ENCODE measurements at regions not wholly inside any gene's neighbourhood (a gene's known extent, or its start where the extent isn't known, plus 50 kb on each side); places are given as distances from the start of the nearest gene placed in this dataset.

GRCh38 chr20:18971574-18971973 is 158.0 kb downstream of the SCP2D1 start:
- POLR2A ChIA-PET: no interaction called here
- intact Hi-C loops (cut with micrococcal nuclease): no loop called here
- H3K9me3 ChIP-seq (replicated peaks; ENCODE audit: control insufficient read depth, insufficient read depth, low read depth, low read length): no peaks in the 10 kb centered on the region
- DNase-seq (ENCODE audit: extremely low read depth in 1 of 4, low spot score in 3 of 4) (no peak), FAIRE-seq (no peak), ATAC-seq (no peak)
- H3K79me2 ChIP-seq (ENCODE audit: control insufficient read depth, insufficient read depth, low read length): no peaks in the 10 kb centered on the region
- BruUV-seq (replicated peaks): no TSS peak
- no peak overlapping the region for H3K4me3 ChIP-seq
- in situ Hi-C loops (cut with MboI): no loop called here
- H4K20me1 ChIP-seq (replicated peaks; ENCODE audit: control insufficient read depth, insufficient read depth, low read length): no peaks in the 10 kb centered on the region
- CTCF ChIA-PET (ENCODE audit: low intra/inter-chr PET ratio): no interaction called here
- H3K27ac ChIP-seq (ENCODE audit: extremely low read depth, low read depth, low read length): no peak overlapping the region
- H2AFZ ChIP-seq (ENCODE audit: low read depth, low read length): no peak overlapping the region
- H3K4me2 ChIP-seq (ENCODE audit: insufficient read depth, low read length): no peak overlapping the region
- no peaks in the 10 kb centered on the region for H3K9me1 ChIP-seq (ENCODE audit: control insufficient read depth, insufficient read depth, low read length)
- H3K9ac ChIP-seq (ENCODE audit: insufficient read depth in 1 of 2, low read depth in 2 of 2, low read length in 2 of 2): no peak overlapping the region
- H3K4me1 ChIP-seq (replicated peaks in 1 of 2; ENCODE audit: control insufficient read depth in 2 of 2, insufficient read depth in 2 of 2, low read length in 2 of 2): no peaks in the 10 kb centered on the region
- TF ChIP-seq E2F5 (CRISPR knock-in tag; IDR thresholded peaks at IDR 0.05): no peak
- no peak for TF ChIP-seq ZNF431 (CRISPR knock-in tag; IDR thresholded peaks at IDR 0.05)
- no peak for TF ChIP-seq ZNF696 (CRISPR knock-in tag; conservative IDR thresholded peaks at IDR 0.05)
- TF ChIP-seq HOXB6 (CRISPR knock-in tag; IDR thresholded peaks at IDR 0.05; ENCODE audit: borderline replicate concordance): no peak
- no peak for TF ChIP-seq HMGN3 (IDR thresholded peaks at IDR 0.05; ENCODE audit: borderline replicate concordance, extremely low read depth, insufficient read length, low read depth, low read length)
- no peak for TF ChIP-seq ZC3H11A (IDR thresholded peaks at IDR 0.05; ENCODE audit: low read depth, low read length)
- TF ChIP-seq ARID2 (IDR thresholded peaks at IDR 0.05): no peak
- TF ChIP-seq GATAD2A (IDR thresholded peaks at IDR 0.05): no peak
- WGBS (ENCODE audit: insufficient coverage, low coverage, missing lambda C conversion rate): 0% methylated on average over 2 of the region's 2 CpGs
- no peaks in the 10 kb centered on the region for H3K36me3 ChIP-seq (ENCODE audit: control insufficient read depth, insufficient read depth, low read length)
- H3K27me3 ChIP-seq (ENCODE audit: control insufficient read depth in 2 of 2, insufficient read depth in 2 of 2, low read length in 2 of 2): no peaks in the 10 kb centered on the region
